UCSD-AML1 (cell line): ENCODE measurements at regions not wholly inside any gene's neighbourhood (a gene's known extent, or its start where the extent isn't known, plus 50 kb on each side); places are given as distances from the start of the nearest gene placed in this dataset.

Experiments used
- DNase-seq: peaks from one replicate; lab custom pipeline; 2025; ENCODE audit not compliant: unreplicated experiment; lab: John Stamatoyannopoulos, UW

DNA sequence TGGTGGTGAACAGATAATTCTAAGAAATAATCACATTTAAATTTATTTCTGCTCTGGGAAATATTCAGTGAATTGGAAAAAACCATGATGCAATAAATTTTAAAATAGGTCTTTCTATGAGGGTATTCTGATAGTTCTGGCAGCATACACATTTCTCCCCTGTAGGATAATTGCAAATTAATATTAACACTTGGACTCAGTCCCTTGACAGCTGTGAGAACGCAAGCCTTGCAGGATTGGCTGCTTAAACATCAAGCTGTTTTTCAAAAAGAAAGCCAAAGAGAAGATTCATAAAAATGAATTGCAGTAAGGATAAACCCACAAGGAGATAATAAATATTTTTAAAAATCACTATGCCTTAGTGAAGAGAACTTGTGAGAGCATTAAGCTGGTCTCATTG lies 180.0 kb downstream of the MTRR start:
- DNase-seq, result no peak

DNA sequence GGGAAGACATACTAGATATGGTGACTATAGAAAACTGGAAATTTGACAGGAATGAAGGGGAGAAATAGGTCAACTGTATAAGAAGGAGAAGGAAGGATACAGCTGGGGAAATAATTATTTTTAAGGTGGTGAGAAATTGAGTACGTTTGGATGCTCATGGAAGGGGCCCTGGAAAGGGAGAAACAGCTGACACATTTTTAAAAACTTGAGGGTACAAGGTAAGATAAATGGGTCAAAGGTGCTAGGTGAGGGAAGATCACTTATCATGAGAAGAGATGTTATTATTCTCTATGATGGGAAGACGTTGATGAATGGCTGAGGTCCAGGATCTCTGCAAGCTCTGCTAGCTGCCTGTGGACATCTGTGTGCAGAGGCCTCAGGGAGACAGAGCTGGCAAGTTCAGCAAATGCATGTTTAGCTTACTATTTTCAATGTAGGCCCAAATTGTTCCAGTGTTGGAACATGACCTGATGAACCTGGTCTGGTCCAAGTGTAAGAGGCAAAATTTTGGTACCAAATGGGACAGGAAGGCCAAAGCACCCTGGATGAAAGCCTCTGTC lies 181.7 kb downstream of the MTRR start:
- no peak for DNase-seq

DNA sequence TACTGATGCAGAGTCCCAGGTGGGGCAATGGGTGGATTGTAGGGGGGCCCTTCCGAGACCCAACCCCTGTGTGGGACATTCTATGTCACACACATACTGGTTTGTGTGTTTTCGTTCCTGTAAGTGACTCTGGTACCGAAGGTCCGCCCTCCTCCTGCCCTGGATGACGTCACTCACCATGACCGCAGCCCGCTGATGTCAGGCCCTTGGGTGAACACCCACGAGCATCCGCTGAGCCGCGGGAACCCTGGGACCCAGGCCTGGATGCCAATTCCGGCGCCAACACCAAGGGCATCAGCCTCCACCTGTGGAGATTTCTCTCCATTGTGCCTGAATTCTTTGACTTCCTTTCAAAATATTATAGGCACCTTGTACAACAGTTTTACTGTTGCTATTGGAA lies 184.3 kb downstream of the MTRR start:
- no peak for DNase-seq

DNA sequence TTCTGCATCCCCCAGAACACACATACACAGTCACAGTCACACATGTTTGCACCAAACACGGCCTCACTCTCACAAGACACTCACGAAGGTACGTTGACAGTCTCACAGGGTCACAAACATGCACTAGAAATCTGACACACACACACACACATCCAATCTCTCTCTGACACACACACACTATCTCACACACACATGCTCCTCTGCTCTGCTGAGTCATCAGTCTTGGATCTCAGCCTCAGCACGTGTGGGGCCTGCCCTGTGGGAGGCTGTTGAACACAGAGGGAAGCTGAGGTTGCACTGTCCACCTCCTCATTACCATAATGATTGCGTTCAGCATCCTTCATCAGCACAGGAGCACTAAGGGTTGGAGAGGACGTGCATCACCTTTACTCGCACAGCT lies 188.8 kb downstream of the MTRR start:
- no peak for DNase-seq

- DNase-seq, result no peak
These were observed 189.8 kb downstream of the MTRR start for GRCh38 chr5:8058616-8059190.

GRCh38 chr5:8059337-8059736 lies 190.4 kb downstream of the MTRR start:
- no peak for DNase-seq

DNA sequence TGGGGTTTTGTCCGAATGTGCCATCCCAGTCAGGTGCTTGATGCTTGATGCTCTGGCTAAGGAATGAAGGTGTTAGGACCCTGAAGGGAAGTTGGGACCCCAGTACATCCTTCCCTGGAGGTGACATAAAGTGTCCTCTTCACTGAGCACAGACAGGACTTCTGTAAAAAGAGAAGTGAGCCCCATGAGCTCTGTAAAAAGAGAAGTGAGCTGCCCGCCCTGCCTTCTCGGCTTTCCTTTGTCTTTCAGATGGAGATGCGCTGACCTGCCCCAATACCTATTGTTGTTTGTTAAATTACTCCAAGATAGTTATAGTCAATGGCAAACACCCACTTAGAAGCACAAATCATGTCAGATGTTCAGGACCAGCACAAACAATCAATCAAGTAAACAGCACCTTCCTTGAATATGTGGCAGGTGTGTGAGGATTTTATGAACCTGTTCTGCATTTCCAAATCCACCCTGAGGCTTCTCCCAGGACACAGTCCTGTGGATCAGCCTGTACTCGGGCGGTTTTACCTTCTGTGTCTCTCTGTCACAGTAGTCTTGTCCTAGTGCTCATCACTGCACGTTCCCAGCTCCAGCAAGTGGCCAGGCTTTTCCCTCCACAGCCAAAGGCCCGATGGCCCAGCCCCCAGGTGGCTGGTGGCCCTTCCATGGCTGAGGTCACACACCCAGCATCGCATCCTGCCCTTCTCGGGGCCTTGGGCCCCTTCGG lies 191.4 kb downstream of the MTRR start:
- no peak for DNase-seq

GRCh38 chr5:8060953-8061429 lies 192.0 kb downstream of the MTRR start:
- DNase-seq, result no peak

DNA sequence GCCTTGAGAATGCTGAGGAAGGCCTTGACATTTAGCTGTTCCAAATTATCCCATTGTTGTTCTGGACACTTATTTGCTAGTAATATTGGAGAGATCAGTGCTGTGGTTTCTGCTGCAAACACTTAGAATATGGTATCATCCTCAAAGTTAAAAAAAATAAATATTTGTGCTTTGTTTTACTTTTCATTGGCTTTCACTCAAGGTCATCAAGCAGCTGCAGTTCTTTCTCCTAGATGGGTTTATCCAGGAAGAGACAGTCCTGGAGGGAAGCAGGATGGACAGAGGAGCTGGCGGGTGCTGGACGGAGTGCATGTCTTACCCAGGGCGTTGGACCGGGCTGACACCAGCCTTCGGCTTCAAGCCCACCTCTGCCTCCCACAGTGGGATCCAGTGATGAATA lies 193.6 kb downstream of the MTRR start:
- no peak for DNase-seq

- no peak for DNase-seq
These were observed 199.1 kb downstream of the MTRR start for GRCh38 chr5:8068078-8068477.

DNA sequence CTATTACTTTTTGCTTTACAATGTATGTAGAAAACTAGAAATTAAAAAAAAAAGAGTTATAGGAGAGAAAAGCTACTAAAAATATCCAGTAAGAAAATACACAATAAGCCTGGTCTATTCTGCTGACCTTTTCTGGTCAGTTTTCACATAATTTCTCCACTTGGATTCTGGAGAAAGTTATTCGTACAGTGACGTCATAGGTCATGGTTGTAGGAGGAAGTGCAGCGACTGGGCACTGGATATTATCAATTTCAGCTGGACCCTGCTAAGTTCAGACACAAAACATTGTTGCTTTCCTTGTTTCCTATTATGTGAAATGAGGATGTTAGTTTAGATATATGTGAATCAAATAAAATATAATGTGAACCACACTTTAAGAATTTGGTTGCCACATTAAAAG lies 201.2 kb downstream of the MTRR start:
- DNase-seq, result no peak

GRCh38 chr5:8079056-8079455 lies 210.1 kb downstream of the MTRR start:
- no peak for DNase-seq

DNA sequence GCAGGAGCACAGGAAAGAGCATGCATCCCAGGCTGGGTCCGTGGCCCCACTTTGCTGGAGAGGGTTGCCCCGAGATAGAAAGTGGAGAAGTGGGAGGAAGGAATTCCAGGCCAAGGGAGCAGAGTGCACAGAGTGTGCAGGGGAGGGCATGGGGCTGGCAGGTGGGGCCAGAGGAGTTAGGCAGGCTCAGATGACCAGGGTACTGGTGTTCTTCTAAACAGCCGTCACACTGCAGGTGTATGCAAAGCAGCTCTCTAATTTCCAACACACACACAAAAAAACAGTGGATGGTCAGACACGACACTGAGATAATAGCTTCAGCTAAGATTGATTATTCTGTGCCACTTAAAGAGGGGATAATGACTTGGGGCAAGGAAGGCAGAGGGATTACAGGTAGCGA lies 212.2 kb downstream of the MTRR start:
- DNase-seq, result no peak

GRCh38 chr5:8093669-8094068 lies 224.7 kb downstream of the MTRR start:
- no peak for DNase-seq

DNA sequence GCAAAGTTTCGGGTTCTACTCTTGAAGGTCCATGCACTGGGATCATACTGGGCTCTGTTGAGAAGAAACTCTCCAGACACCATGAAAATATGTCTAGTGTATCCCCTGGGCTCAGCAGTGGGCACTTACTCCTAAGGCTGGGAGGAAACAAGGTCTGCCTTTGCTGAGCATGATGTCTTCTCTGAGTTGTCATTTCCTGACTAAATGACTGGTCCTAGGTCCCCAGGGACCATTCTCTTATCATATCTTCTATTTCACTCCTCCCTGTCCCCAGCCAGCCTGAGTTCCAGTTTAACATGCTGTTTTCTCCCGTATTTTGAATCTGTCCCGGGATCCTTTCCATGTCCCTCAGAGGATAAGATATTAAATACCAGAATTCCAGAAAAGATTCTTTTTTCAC lies 225.4 kb downstream of the MTRR start:
- no peak for DNase-seq

DNA sequence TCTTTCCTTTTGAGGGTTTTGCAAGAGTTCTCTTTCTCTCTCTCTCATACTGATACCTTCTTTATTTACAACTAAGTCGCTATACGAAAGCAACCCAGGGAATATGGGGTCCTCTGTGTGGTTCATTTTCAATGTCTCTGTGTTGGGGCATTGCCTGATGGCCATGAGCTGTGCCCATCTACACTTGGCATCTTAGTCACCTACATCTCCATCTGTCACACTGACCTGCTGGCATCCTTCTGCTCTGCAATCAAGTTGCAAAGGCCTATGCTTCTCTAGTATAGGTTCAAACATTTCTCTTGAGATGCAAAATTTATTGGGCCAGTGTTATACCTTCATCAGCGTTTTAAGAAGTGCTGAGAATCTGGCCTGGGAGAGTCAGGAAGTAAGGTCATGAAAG lies 228.2 kb downstream of the MTRR start:
- no peak for DNase-seq

DNA sequence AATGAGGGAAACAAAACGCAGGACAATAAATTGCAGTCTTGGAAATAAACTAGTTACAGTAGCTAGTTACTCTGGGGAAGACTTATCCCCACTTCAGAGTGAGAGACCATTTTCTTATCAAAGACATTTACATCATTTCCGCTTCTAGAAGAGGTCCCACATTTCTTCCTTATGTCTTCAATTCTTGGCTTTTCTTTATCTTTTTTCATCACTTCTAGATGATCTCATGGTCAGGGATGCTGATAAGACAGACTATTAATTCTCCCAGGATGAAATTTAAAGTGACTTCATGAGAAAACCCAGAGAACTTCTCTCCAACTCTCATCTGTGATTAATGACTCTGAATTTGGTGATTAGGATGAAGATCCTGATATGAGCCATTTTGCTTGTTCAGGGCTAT lies 229.1 kb downstream of the MTRR start:
- DNase-seq, result no peak

GRCh38 chr5:8102714-8103113 lies 233.8 kb downstream of the MTRR start:
- no peak for DNase-seq

DNA sequence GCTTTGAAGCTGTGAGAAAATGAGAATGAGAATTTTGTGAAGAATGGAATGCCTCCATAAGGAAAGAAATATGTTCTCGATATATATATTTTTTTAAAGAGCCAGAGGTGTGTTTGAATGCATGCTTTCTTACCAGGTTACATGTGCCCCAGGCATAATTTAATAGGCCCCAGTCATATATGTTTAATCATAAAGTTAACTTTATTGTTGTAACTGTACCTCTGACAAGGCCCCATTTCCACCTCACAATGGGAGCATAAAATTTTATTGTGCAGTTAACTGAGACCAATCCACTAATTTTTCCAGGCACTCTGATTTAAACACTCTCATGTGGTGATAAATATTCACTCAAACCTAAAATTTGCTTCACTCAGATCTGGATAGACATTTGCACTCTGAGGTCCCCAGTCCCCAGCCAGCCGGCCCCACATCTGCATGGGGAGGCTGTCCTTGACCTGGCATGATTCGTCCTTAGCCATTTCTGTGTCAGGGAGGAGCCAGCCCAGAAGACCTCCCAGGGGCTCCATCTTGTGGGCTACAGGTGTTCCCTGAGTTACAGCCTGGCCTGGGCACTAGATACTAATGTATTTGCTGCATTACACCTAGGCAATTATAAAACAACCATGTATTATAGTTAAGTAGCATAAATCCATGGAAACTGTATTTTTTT lies 245.8 kb downstream of the MTRR start:
- DNase-seq, result no peak

GRCh38 chr5:8123559-8123958 lies 254.6 kb downstream of the MTRR start:
- DNase-seq, result no peak

DNA sequence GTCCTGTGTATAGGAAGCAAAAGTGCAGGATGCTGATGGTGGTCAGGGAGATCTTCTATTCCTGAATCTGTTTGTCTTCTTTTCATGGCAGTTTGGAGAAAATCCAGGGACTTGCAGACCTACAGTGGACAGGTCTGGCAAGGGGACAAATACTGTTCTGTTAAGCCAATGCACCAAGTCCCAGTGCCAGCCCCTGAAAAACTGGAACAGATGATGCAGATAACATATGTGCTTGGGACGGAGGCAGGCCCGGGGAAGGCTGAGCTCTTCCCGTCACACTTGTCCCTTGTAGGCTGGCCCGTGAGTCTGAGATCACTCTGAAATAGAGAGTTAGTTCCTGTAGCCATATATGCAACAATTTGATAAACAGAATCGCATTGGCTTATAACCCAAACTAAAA lies 265.7 kb downstream of the MTRR start:
- DNase-seq, result no peak

DNA sequence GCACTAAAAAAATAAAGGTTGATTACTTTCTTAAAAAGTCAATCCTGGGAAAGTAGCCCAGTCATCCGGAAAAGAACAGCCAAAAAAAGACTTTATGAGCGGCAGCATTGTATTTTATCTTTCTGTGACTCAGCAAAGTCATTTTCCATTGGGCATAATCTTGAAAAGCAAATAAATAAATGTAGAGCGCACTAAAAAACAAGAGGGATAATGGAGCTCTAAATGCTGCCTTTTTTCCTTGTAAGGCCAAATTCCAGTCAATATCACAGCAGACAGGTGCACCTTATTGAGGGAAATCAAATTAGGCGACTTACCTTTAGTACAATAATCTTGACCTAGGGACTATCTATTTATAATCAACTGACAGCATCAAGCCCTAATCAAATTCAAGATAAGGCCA lies 266.8 kb downstream of the MTRR start:
- DNase-seq, result no peak
